ENCODE measurements at regions not wholly inside any gene's neighbourhood (a gene's known extent, or its start where the extent isn't known, plus 50 kb on each side); places are given as distances from the start of the nearest gene placed in this dataset.

GRCh38 chr2:34162231-34162630 lies 563.1 kb upstream of the FAM98A start:
- TF ChIP-seq CTCF (IDR thresholded peaks at IDR 0.05; ENCODE audit: insufficient read depth, low read depth, low read length) = no peak
- TF ChIP-seq EZH2 (IDR thresholded peaks at IDR 0.05; ENCODE audit: insufficient read depth, low read length) = no peak
